Trophoblast cell (in vitro differentiated cells and primary cell): ENCODE measurements at regions not wholly inside any gene's neighbourhood (a gene's known extent, or its start where the extent isn't known, plus 50 kb on each side); places are given as distances from the start of the nearest gene placed in this dataset.

Experiments used
- DNase-seq, 2 donors: peaks; one replicate each; pipeline ENCODE4 v3.0.0-alpha.2; 2016
- H2AFZ ChIP-seq: 2 replicates; pipeline ENCODE4 v1.6.1; 2013; ENCODE audit warnings: low read length, moderate library complexity, mild to moderate bottlenecking; ENCODE audit not compliant: insufficient read depth, poor library complexity
- H2AK5ac ChIP-seq: 2 replicates; pipeline ENCODE4 v1.6.1; 2013; ENCODE audit warnings: mild to moderate bottlenecking, low read length
- H2BK120ac ChIP-seq: 2 replicates; pipeline ENCODE4 v1.6.1; 2013; ENCODE audit warnings: low read length, mild to moderate bottlenecking, moderate library complexity; ENCODE audit not compliant: insufficient read depth, poor library complexity
- H2BK12ac ChIP-seq: 2 replicates; pipeline ENCODE4 v1.6.1; 2013; ENCODE audit warnings: mild to moderate bottlenecking, low read length, moderate library complexity
- H2BK5ac ChIP-seq: 2 replicates; pipeline ENCODE4 v1.6.1; 2013; ENCODE audit warnings: low read length, low read depth, moderate library complexity, mild to moderate bottlenecking; ENCODE audit not compliant: poor library complexity
- H3K14ac ChIP-seq: 2 replicates; pipeline ENCODE4 v1.6.1; 2013; ENCODE audit warnings: mild to moderate bottlenecking, low read length
- H3K18ac ChIP-seq: 2 replicates; pipeline ENCODE4 v1.6.1; 2013; ENCODE audit warnings: mild to moderate bottlenecking, low read length
- H3K23ac ChIP-seq: 2 replicates; pipeline ENCODE4 v1.6.1; 2013; ENCODE audit warnings: low read length
- H3K27ac ChIP-seq: 2 replicates; pipeline ENCODE4 v1.5.1; 2013; ENCODE audit warnings: low read depth, mild to moderate bottlenecking, inconsistent platforms, low read length, moderate library complexity
- H3K27me3 ChIP-seq: 2 replicates; pipeline ENCODE4 v1.6.1; 2013; ENCODE audit warnings: inconsistent platforms, mild to moderate bottlenecking, low read length, moderate library complexity; ENCODE audit not compliant: insufficient read depth
- H3K36me3 ChIP-seq, 2 experiments: 1 replicate in 1 of 2; 2 replicates in 1 of 2; pipeline ENCODE4 v1.6.1; 2013; ENCODE audit warnings: low read length in 2 of 2, mild to moderate bottlenecking in 2 of 2, moderate library complexity in 1 of 2; ENCODE audit not compliant: insufficient read depth in 2 of 2, control insufficient read depth in 1 of 2
- H3K4ac ChIP-seq: 2 replicates; pipeline ENCODE4 v1.6.1; 2013; ENCODE audit warnings: low read depth, mild to moderate bottlenecking, low read length, moderate library complexity
- H3K4me1 ChIP-seq, 2 experiments: 1 replicate in 1 of 2; 2 replicates in 1 of 2; pipeline ENCODE4 v1.6.1; 2013; ENCODE audit warnings: low read length in 2 of 2, mild to moderate bottlenecking in 2 of 2, moderate library complexity in 1 of 2; ENCODE audit not compliant: insufficient read depth in 2 of 2, control insufficient read depth in 1 of 2
- H3K4me2 ChIP-seq: 2 replicates; pipeline ENCODE4 v1.6.1; 2013; ENCODE audit warnings: inconsistent platforms, mild to moderate bottlenecking, low read length, moderate library complexity
- H3K4me3 ChIP-seq: 2 replicates; pipeline ENCODE4 v1.5.1; 2013; ENCODE audit warnings: mild to moderate bottlenecking, low read depth, low read length, inconsistent platforms
- H3K79me1 ChIP-seq: one replicate; pipeline ENCODE4 v1.6.1; 2013; ENCODE audit warnings: low read length
- H3K79me2 ChIP-seq: 2 replicates; pipeline ENCODE4 v1.6.1; 2013; ENCODE audit warnings: low read length, mild to moderate bottlenecking; ENCODE audit not compliant: control insufficient read depth, insufficient read depth, poor library complexity
- H3K9ac ChIP-seq: 2 replicates; pipeline ENCODE4 v1.6.1; 2013; ENCODE audit warnings: mild to moderate bottlenecking, low read length
- H3K9me3 ChIP-seq: 2 replicates; pipeline ENCODE4 v1.6.1; 2013; ENCODE audit warnings: low read depth, mild to moderate bottlenecking, control low read depth, inconsistent platforms, low read length; ENCODE audit not compliant: insufficient read depth
- H4K12ac ChIP-seq: 2 replicates; pipeline ENCODE4 v1.6.1; 2013; ENCODE audit warnings: low read depth, mild to moderate bottlenecking, low read length, moderate library complexity
- H4K8ac ChIP-seq: 2 replicates; pipeline ENCODE4 v1.6.1; 2013; ENCODE audit warnings: low read depth, mild to moderate bottlenecking, low read length, moderate library complexity
- H4K91ac ChIP-seq: one replicate; pipeline ENCODE4 v1.6.1; 2013; ENCODE audit warnings: low read depth, mild to moderate bottlenecking, low read length, moderate library complexity
- WGBS: extraction: QIAGEN DNeasy Blood & Tissue Kit; methylation state at CpG from one replicate; pipeline ENCODE4 v1.1.7; 2013; ENCODE audit warnings: missing lambda C conversion rate; ENCODE audit not compliant: insufficient read length, insufficient coverage; ENCODE audit errors: extremely low coverage; 5-methylcytosine and 5-hydroxymethylcytosine counted together

- Histone ChIP-seq H3K18ac (no peak overlapping the region), H2BK120ac (no peak overlapping the region), H4K91ac (no peak overlapping the region), H3K79me2 (no peaks in the 10 kb centered on the region), H3K4ac (no peak overlapping the region), H4K8ac (no peak overlapping the region), H2BK12ac (no peak overlapping the region), H3K4me3 (no peak overlapping the region), H2AK5ac (no peak overlapping the region), H3K79me1 (peaks cover 2% of the 10 kb centered on the region), H3K27me3 (no peaks in the 10 kb centered on the region), H2AFZ (no peak overlapping the region), H3K27ac (no peak overlapping the region), H3K9me3 (no peaks in the 10 kb centered on the region), H2BK5ac (no peak overlapping the region), H3K23ac (no peak overlapping the region), H3K9ac (no peak overlapping the region), H4K12ac (no peak overlapping the region), H3K4me2 (no peak overlapping the region), H3K36me3 (no peaks in the 10 kb centered on the region), H3K4me1 (no peaks in the 10 kb centered on the region), H3K14ac (no peak overlapping the region)
- no peak for DNase-seq
These were observed 585.2 kb upstream of the TUSC1 start for GRCh38 chr9:26263478-26263877.

GRCh38 chr9:26262421-26263107 is 584.3 kb upstream of the TUSC1 start:
- H2BK120ac ChIP-seq, result no peak overlapping the region
- H2AK5ac ChIP-seq, result no peak overlapping the region
- H3K23ac ChIP-seq, result no peak overlapping the region
- H4K8ac ChIP-seq, result no peak overlapping the region
- H3K4me2 ChIP-seq, result no peak overlapping the region
- no peak overlapping the region for H2BK5ac ChIP-seq
- no CpG with 5 or more reads among the region's 1 CpG for WGBS
- H3K9ac ChIP-seq, result no peak overlapping the region
- no peak overlapping the region for H3K4me3 ChIP-seq
- H3K36me3 ChIP-seq, result no peaks in the 10 kb centered on the region
- DNase-seq, result no peak
- H3K27me3 ChIP-seq, result no peaks in the 10 kb centered on the region
- H3K27ac ChIP-seq, result no peak overlapping the region
- no peak overlapping the region for H3K14ac ChIP-seq
- H4K12ac ChIP-seq, result no peak overlapping the region
- no peaks in the 10 kb centered on the region for H3K9me3 ChIP-seq
- no peaks in the 10 kb centered on the region for H3K4me1 ChIP-seq
- H3K79me1 ChIP-seq, result peaks cover 2% of the 10 kb centered on the region
- no peak overlapping the region for H3K4ac ChIP-seq
- H2AFZ ChIP-seq, result no peak overlapping the region
- no peak overlapping the region for H4K91ac ChIP-seq
- no peak overlapping the region for H2BK12ac ChIP-seq
- no peak overlapping the region for H3K18ac ChIP-seq
- no peaks in the 10 kb centered on the region for H3K79me2 ChIP-seq

DNA sequence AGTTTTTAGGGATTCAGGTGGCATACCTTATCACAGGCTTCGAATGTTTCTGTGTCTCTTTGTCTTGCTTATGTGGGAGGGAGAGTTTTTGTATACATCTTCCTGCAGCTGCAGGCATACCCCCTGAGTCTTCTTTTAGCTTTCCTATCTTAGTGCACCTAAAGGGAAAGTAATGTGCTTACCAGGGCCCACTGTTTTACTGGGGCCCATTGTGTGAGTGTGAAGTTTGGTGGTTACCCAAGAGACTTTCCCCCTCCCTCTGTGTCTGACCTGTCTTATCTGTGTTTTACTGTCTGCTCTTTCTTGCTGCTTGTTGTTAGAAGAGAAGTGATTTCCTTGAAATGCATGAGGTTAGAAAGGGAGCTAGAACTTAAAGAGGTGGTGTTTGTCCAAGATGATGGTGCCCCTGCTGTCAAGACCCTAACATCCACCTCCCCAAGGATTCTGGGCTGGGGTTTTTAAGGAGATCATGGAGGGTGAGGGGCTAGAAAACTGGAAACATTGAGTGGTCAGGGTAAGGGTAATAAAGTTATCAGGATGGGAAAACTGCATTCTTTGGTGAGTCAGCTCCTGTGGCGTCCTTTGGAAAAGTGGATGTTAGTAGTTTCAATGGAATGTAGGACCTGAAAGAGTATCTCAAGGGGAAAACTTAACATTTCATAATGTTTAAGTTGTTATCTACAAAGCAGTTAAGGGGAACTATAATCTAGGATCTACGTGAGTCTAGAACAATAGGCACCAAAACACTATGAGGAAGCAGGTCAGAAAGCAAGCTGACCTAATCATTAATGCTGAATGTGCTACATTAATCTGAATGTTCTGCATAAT is 583.5 kb upstream of the TUSC1 start:
- Histone ChIP-seq H3K4ac (no peak overlapping the region), H2BK12ac (no peak overlapping the region), H3K9me3 (no peaks in the 10 kb centered on the region), H3K9ac (no peak overlapping the region), H4K12ac (no peak overlapping the region), H2AFZ (no peak overlapping the region), H2BK120ac (peak overlapping the region; percentile 81), H3K27ac (peak overlapping the region; percentile 97), H3K79me1 (peaks cover 2% of the 10 kb centered on the region), H3K27me3 (no peaks in the 10 kb centered on the region), H3K18ac (no peak overlapping the region), H4K91ac (peak overlapping the region; percentile 70), H4K8ac (no peak overlapping the region), H2AK5ac (no peak overlapping the region), H3K36me3 (no peaks in the 10 kb centered on the region), H3K4me1 (no peaks in the 10 kb centered on the region), H3K4me2 (peak overlapping the region; percentile 49), H3K4me3 (no peak overlapping the region), H2BK5ac (peak overlapping the region; percentile 92), H3K79me2 (no peaks in the 10 kb centered on the region), H3K23ac (no peak overlapping the region), H3K14ac (no peak overlapping the region)
- peak; percentile 52 to 82 for DNase-seq
- WGBS, result no CpG with 5 or more reads among the region's 3 CpGs

DNA sequence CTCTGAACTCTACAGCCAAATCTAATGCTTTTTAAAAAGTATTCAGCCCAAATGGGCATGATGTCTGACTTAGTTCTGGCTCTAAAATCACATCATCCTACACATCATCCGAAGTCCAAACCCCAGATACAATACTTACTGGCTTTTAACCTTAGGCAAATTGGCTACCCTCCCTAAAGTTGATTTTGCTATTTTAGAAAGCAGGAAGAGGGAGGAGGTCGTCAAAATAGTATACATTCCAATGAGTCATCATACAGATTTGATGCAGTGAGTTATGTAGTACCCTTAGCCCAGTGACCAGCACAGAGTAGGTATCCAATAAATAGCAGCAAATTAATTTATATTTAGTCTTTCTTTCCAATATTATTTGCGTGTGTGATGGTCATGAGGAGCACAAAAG is 582.0 kb upstream of the TUSC1 start:
- H3K4ac ChIP-seq, result no peak overlapping the region
- no peaks in the 10 kb centered on the region for H3K36me3 ChIP-seq
- no peak overlapping the region for H4K12ac ChIP-seq
- H2BK120ac ChIP-seq, result no peak overlapping the region
- no peak overlapping the region for H3K23ac ChIP-seq
- H3K79me1 ChIP-seq, result peaks cover 2% of the 10 kb centered on the region
- no peak overlapping the region for H3K14ac ChIP-seq
- H3K18ac ChIP-seq, result no peak overlapping the region
- WGBS, result no CpG with 5 or more reads among the region's 3 CpGs
- H3K4me3 ChIP-seq, result no peak overlapping the region
- peak in 1 of 2 donors; percentile 6 for DNase-seq
- H4K8ac ChIP-seq, result no peak overlapping the region
- H3K4me1 ChIP-seq, result no peaks in the 10 kb centered on the region
- H3K9me3 ChIP-seq, result no peaks in the 10 kb centered on the region
- H3K27me3 ChIP-seq, result no peaks in the 10 kb centered on the region
- H3K9ac ChIP-seq, result no peak overlapping the region
- no peaks in the 10 kb centered on the region for H3K79me2 ChIP-seq
- H2BK12ac ChIP-seq, result no peak overlapping the region
- H2BK5ac ChIP-seq, result no peak overlapping the region
- no peak overlapping the region for H4K91ac ChIP-seq
- no peak overlapping the region for H2AK5ac ChIP-seq
- no peak overlapping the region for H2AFZ ChIP-seq
- H3K4me2 ChIP-seq, result peak overlapping the region; percentile 19
- no peak overlapping the region for H3K27ac ChIP-seq
